ENCODE measurements at regions not wholly inside any gene's neighbourhood (a gene's known extent, or its start where the extent isn't known, plus 50 kb on each side); places are given as distances from the start of the nearest gene placed in this dataset.

GRCh38 chrX:112279940-112280339 is 197.4 kb upstream of the TRPC5 start:
- TF ChIP-seq POLR2A (IDR thresholded peaks at IDR 0.05; ENCODE audit: low read length) (no peak), GATA1 (IDR thresholded peaks at IDR 0.05; ENCODE audit: low read depth, low read length) (no peak)

Measured in erythroblast (primary cell).